Activated naive CD4-positive, alpha-beta T cell treated with anti-CD3 and anti-CD28 coated beads, Interleukin-2, amount 50 U/mL, for 72 hours (primary cell): ENCODE measurements at regions not wholly inside any gene's neighbourhood (a gene's known extent, or its start where the extent isn't known, plus 50 kb on each side); places are given as distances from the start of the nearest gene placed in this dataset.
A peak's percentile ranks its signal among the peaks of the same experiment; 100 is the strongest.

ENCODE experiments used
- ATAC-seq, 2 donors: fragments of 150-1000 bp; cut with Tn5 transposase; 2 replicates each; pipeline ENCODE4 v1.10.0; 2021; ENCODE audit warnings: mild to moderate bottlenecking in 2 of 2, moderate library complexity in 2 of 2
- DNase-seq, 2 donors: peaks; one replicate each; pipeline ENCODE4 v3.0.0; 2021 to 2022; ENCODE audit warnings: low spot score in 2 of 2
- H3K27ac Mint-ChIP-seq, 2 donors: one replicate each; pipeline ENCODE4 v1.8.0; 2022; ENCODE audit warnings: mild to moderate bottlenecking in 2 of 2, mixed read lengths in 2 of 2
- H3K36me3 Mint-ChIP-seq, 2 donors: one replicate each; pipeline ENCODE4 v1.8.0; 2022; ENCODE audit warnings: mixed read lengths in 2 of 2
- H3K9me3 Mint-ChIP-seq, 2 donors: one replicate each; pipeline ENCODE4 v1.8.0; 2022; ENCODE audit warnings: mixed read lengths in 2 of 2

GRCh38 chr4:138851391-138852335 is 163.9 kb upstream of the NOCT start:
- no peak for ATAC-seq
- Mint-ChIP-seq H3K36me3 (no peaks in the 10 kb centered on the region), H3K27ac (no peak overlapping the region), H3K9me3 (no peaks in the 10 kb centered on the region)
- DNase-seq = no peak

DNA sequence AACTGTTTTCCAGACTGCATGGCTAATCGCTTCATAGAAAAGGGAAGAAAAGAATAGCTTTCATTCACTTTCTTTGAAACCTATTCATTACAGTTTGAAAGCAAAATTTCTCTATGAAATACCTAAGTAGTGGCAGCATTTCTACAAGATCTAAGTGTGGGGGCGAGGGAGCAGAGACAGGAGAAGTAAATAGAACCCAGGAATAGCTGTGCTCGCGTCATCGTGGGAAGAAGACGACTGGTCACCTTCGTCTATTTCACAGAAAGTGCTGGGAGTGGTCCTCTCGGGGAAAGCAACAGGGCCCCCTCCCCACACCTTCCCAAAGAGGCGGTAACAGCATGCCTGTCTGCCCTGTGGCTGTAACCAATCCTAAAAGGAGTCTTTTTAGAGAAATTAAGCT is 169.9 kb upstream of the NOCT start:
- H3K9me3 Mint-ChIP-seq = no peaks in the 10 kb centered on the region
- H3K36me3 Mint-ChIP-seq = no peaks in the 10 kb centered on the region
- no peak overlapping the region for H3K27ac Mint-ChIP-seq
- ATAC-seq (no peak), DNase-seq (no peak)

GRCh38 chr4:138845054-138845453 is 170.5 kb upstream of the NOCT start:
- Mint-ChIP-seq H3K27ac (no peak overlapping the region), H3K36me3 (no peaks in the 10 kb centered on the region), H3K9me3 (no peaks in the 10 kb centered on the region)
- DNase-seq = no peak
- ATAC-seq = no peak

GRCh38 chr4:138843616-138844015 is 172.0 kb upstream of the NOCT start:
- H3K27ac Mint-ChIP-seq = no peak overlapping the region
- no peak for ATAC-seq
- DNase-seq = no peak
- H3K9me3 Mint-ChIP-seq = no peaks in the 10 kb centered on the region
- H3K36me3 Mint-ChIP-seq = no peaks in the 10 kb centered on the region

- H3K9me3 Mint-ChIP-seq = no peaks in the 10 kb centered on the region
- H3K27ac Mint-ChIP-seq = no peak overlapping the region
- DNase-seq (no peak), ATAC-seq (no peak)
- H3K36me3 Mint-ChIP-seq = no peaks in the 10 kb centered on the region
These were observed 174.2 kb upstream of the NOCT start for GRCh38 chr4:138841343-138841742.

- ATAC-seq = no peak
- Mint-ChIP-seq H3K9me3 (no peaks in the 10 kb centered on the region), H3K27ac (no peak overlapping the region), H3K36me3 (no peaks in the 10 kb centered on the region)
- no peak for DNase-seq
These were observed 177.3 kb upstream of the NOCT start for GRCh38 chr4:138838251-138838650.

GRCh38 chr4:138835832-138836533 is 179.6 kb upstream of the NOCT start:
- Mint-ChIP-seq H3K27ac (no peak overlapping the region), H3K36me3 (no peaks in the 10 kb centered on the region), H3K9me3 (no peaks in the 10 kb centered on the region)
- no peak for ATAC-seq
- no peak for DNase-seq

- ATAC-seq (no peak), DNase-seq (no peak)
- Mint-ChIP-seq H3K9me3 (no peaks in the 10 kb centered on the region), H3K36me3 (no peaks in the 10 kb centered on the region), H3K27ac (no peak overlapping the region)
These were observed 181.6 kb upstream of the NOCT start for GRCh38 chr4:138833974-138834373.

DNA sequence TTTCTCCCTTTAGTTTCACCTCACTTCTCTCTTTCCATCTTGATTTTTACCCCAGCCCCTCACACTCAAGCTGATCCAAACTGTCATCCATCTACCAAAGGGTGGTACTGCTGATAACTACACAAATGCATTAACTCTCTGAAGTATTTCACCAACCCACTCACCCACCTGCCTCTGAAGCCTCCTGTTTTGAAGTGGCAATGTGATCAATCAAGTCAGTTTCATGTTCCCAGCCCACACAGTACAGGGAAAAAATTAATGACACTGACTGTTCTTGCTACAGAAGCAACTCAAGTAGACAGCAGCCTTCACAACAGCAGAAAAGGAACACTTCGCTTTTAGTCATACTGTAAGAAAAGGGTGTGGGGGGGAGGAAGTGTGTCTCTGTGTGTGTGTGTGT is 183.0 kb upstream of the NOCT start:
- Mint-ChIP-seq H3K9me3 (no peaks in the 10 kb centered on the region), H3K27ac (peak overlapping the region in 1 of 2 donors; percentile 2), H3K36me3 (no peaks in the 10 kb centered on the region)
- ATAC-seq (peak in 1 of 2 donors; percentile 93), DNase-seq (peak in 1 of 2 donors; percentile 11)

DNA sequence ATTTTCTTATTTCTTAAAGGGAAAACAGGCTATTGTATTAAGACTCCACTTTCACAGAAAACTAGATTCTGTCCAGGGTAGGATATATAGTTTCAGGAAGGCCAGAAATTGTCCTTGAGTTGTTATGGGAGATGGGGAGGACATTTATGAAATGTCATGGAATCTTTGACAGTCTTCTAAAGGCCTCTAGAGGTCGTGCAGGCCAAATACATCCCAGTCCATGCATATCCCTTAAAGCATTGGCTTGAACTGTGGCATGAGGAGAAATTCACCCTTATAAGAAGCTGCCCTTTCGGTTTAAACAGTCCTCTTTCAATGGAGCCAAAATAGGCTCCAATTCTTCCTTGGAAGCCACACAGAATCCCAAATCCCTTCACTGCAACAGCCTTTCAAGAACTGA is 183.6 kb upstream of the NOCT start:
- DNase-seq (no peak), ATAC-seq (no peak)
- H3K36me3 Mint-ChIP-seq = no peaks in the 10 kb centered on the region
- H3K27ac Mint-ChIP-seq = no peak overlapping the region
- no peaks in the 10 kb centered on the region for H3K9me3 Mint-ChIP-seq

- Mint-ChIP-seq H3K36me3 (no peaks in the 10 kb centered on the region), H3K9me3 (no peaks in the 10 kb centered on the region), H3K27ac (no peak overlapping the region)
- DNase-seq (no peak), ATAC-seq (no peak)
These were observed 186.7 kb upstream of the NOCT start for GRCh38 chr4:138828926-138829325.

GRCh38 chr4:138826754-138827153 is 188.8 kb upstream of the NOCT start:
- ATAC-seq (no peak), DNase-seq (no peak)
- no peak overlapping the region for H3K27ac Mint-ChIP-seq
- H3K36me3 Mint-ChIP-seq = no peaks in the 10 kb centered on the region
- no peaks in the 10 kb centered on the region for H3K9me3 Mint-ChIP-seq

GRCh38 chr4:138826322-138826721 is 189.3 kb upstream of the NOCT start:
- Mint-ChIP-seq H3K27ac (no peak overlapping the region), H3K36me3 (no peaks in the 10 kb centered on the region), H3K9me3 (no peaks in the 10 kb centered on the region)
- no peak for ATAC-seq
- no peak for DNase-seq

- DNase-seq (no peak), ATAC-seq (no peak)
- no peaks in the 10 kb centered on the region for H3K9me3 Mint-ChIP-seq
- H3K27ac Mint-ChIP-seq = no peak overlapping the region
- no peaks in the 10 kb centered on the region for H3K36me3 Mint-ChIP-seq
These were observed 194.2 kb upstream of the NOCT start for GRCh38 chr4:138821331-138821730.

GRCh38 chr4:138816875-138817274 is 198.7 kb upstream of the NOCT start:
- Mint-ChIP-seq H3K36me3 (no peaks in the 10 kb centered on the region), H3K9me3 (no peaks in the 10 kb centered on the region), H3K27ac (no peak overlapping the region)
- DNase-seq (no peak), ATAC-seq (no peak)

GRCh38 chr4:138815811-138816210 is 199.8 kb upstream of the NOCT start:
- Mint-ChIP-seq H3K9me3 (no peaks in the 10 kb centered on the region), H3K36me3 (no peaks in the 10 kb centered on the region), H3K27ac (no peak overlapping the region)
- DNase-seq (no peak), ATAC-seq (no peak)

GRCh38 chr4:138805736-138806135 is 209.8 kb upstream of the NOCT start:
- Mint-ChIP-seq H3K9me3 (no peaks in the 10 kb centered on the region), H3K27ac (no peak overlapping the region), H3K36me3 (no peaks in the 10 kb centered on the region)
- ATAC-seq (no peak), DNase-seq (no peak)

GRCh38 chr4:138804711-138805110 is 210.9 kb upstream of the NOCT start:
- no peak overlapping the region for H3K27ac Mint-ChIP-seq
- no peak for ATAC-seq
- H3K9me3 Mint-ChIP-seq = no peaks in the 10 kb centered on the region
- no peak for DNase-seq
- H3K36me3 Mint-ChIP-seq = no peaks in the 10 kb centered on the region
